HCT116 (cell line): ENCODE measurements at regions not wholly inside any gene's neighbourhood (a gene's known extent, or its start where the extent isn't known, plus 50 kb on each side); places are given as distances from the start of the nearest gene placed in this dataset.

ENCODE experiments used
- ATAC-seq: fragments of 200-7000 bp; cut with Tn5 transposase; 2 replicates; pipeline ENCODE4 v1.9.1; 2020; ENCODE audit warnings: mild to moderate bottlenecking, moderate library complexity
- BruUV-seq: library from RNA; stranded (reverse); fragments of 400-500 nt; replicated peaks from 2 replicates; lab custom pipeline; 2021; lab: Mats Ljungman, UMichigan
- CTCF ChIA-PET: fragments of 300-600 bp; sonication (Branson Sonifier 250); formaldehyde crosslinking; loops from one replicate; lab custom pipeline; 2021; ENCODE audit warnings: antibody characterized with exemption; lab: Charles Lee
- POLR2A ChIA-PET: fragments of 300-600, 350-600 bp; sonication (Branson Sonifier 250); formaldehyde crosslinking; loops from one replicate; lab custom pipeline; 2021; ENCODE audit warnings: antibody characterized with exemption; lab: Charles Lee
- RAD21 ChIA-PET, 2 experiments: fragments of 300-600 bp; sonication (Branson Sonifier 250); formaldehyde crosslinking; loops; one replicate each; lab custom pipeline; 2023; ENCODE audit warnings: low total read pairs in 2 of 2; ENCODE audit not compliant: uncharacterized antibody in 2 of 2, unreplicated experiment in 2 of 2, low non-redundant PET in 1 of 2; lab: Charles Lee
- DNase-seq: peaks from one replicate; pipeline ENCODE4 v3.0.0-alpha.2; 2010; ENCODE audit warnings: low read depth, low spot score
- H2AFZ ChIP-seq: fragments of 200-600 bp; shearing (Covaris generic), sonication (generic); 2 replicates; pipeline ENCODE4 v1.6.1; 2017; ENCODE audit warnings: low read depth, mixed run types, mixed read lengths, antibody characterized with exemption, low read length; ENCODE audit not compliant: poor library complexity, severe bottlenecking
- H3K27ac ChIP-seq: 2 replicates; pipeline ENCODE4 v1.5.1; 2012; ENCODE audit warnings: low read depth, low read length
- H3K27me3 ChIP-seq: fragments of 200-600 bp; sonication (generic); 2 replicates; pipeline ENCODE4 v1.6.1; 2016; ENCODE audit warnings: mixed run types, low read length, mixed read lengths; ENCODE audit not compliant: insufficient read depth
- H3K36me3 ChIP-seq, 2 experiments: fragments of 200-500 bp in 1 of 2; fragments of 200-600 bp in 1 of 2; sonication (Bioruptor generic) in 1 of 2; sonication (generic) in 1 of 2; 2 replicates each; pipeline versions ENCODE4 v1.5.1 to v1.6.1; 2014 to 2016; ENCODE audit warnings: low read length in 2 of 2, inconsistent platforms in 1 of 2, mixed read lengths in 1 of 2, mixed run types in 1 of 2; ENCODE audit not compliant: insufficient read depth in 2 of 2, control insufficient read depth in 1 of 2
- H3K4me1 ChIP-seq, 2 experiments: fragments of 200-600 bp in 1 of 2; sonication (generic) in 1 of 2; 2 replicates each; pipeline versions ENCODE4 v1.5.1 to v1.6.1; 2012 to 2017; ENCODE audit warnings: low read length in 2 of 2, inconsistent platforms in 1 of 2, mild to moderate bottlenecking in 1 of 2, mixed read lengths in 1 of 2, mixed run types in 1 of 2, moderate library complexity in 1 of 2; ENCODE audit not compliant: insufficient read depth in 2 of 2, control insufficient read depth in 1 of 2
- H3K4me2 ChIP-seq: fragments of 200-600 bp; sonication (generic); 2 replicates; pipeline ENCODE4 v1.6.1; 2017; ENCODE audit warnings: mixed run types, low read length, mixed read lengths
- H3K4me3 ChIP-seq, 2 experiments: fragments of 200-600 bp in 1 of 2; sonication (generic) in 1 of 2; replicated peaks in 1 of 2; 2 replicates each; pipeline ENCODE4 v1.5.1; 2011 to 2016; ENCODE audit warnings: low read length in 2 of 2, control low read depth in 1 of 2, low read depth in 1 of 2, mild to moderate bottlenecking in 1 of 2, mixed read lengths in 1 of 2, mixed run types in 1 of 2
- H3K79me2 ChIP-seq: fragments of 200-600 bp; sonication (generic); 2 replicates; pipeline ENCODE4 v1.6.1; 2017; ENCODE audit warnings: mild to moderate bottlenecking, mixed run types, low read length, moderate library complexity, mixed read lengths; ENCODE audit not compliant: insufficient read depth
- H3K9ac ChIP-seq: fragments of 200-600 bp; sonication (generic); 2 replicates; pipeline ENCODE4 v1.6.1; 2016; ENCODE audit warnings: low read length, mixed read lengths
- H3K9me2 ChIP-seq: fragments of 200-600 bp; sonication (generic), shearing (Covaris generic); 2 replicates; pipeline ENCODE4 v1.6.1; 2017; ENCODE audit warnings: mixed run types, mild to moderate bottlenecking, moderate library complexity; ENCODE audit not compliant: insufficient read depth
- H3K9me3 ChIP-seq, 2 experiments: fragments of 200-500 bp in 1 of 2; fragments of 200-600 bp in 1 of 2; sonication (Bioruptor generic) in 1 of 2; sonication (generic) in 1 of 2; 2 replicates each; pipeline ENCODE4 v1.6.1; 2014 to 2017; ENCODE audit warnings: low read length in 2 of 2, mixed read lengths in 2 of 2, inconsistent platforms in 1 of 2, low read depth in 1 of 2, mild to moderate bottlenecking in 1 of 2, mixed run types in 1 of 2, moderate library complexity in 1 of 2; ENCODE audit not compliant: control insufficient read depth in 1 of 2, insufficient read depth in 1 of 2
- H4K20me1 ChIP-seq: fragments of 200-600 bp; sonication (generic), shearing (Covaris generic); 2 replicates; pipeline ENCODE4 v1.6.1; 2017; ENCODE audit warnings: mixed run types, mild to moderate bottlenecking, moderate library complexity; ENCODE audit not compliant: insufficient read depth
- CBX3 ChIP-seq: IDR thresholded peaks from 2 replicates; pipeline ENCODE4 v1.6.1; 2012; ENCODE audit warnings: low read depth
- ELF1 ChIP-seq: IDR thresholded peaks from 2 replicates; pipeline ENCODE4 v1.6.1; 2012; ENCODE audit warnings: low read depth, borderline replicate concordance
- EZH2 ChIP-seq: fragments of 200-600 bp; sonication (generic); IDR thresholded peaks from 2 replicates; pipeline ENCODE4 v1.6.1; 2017; ENCODE audit warnings: antibody characterized with exemption, mixed run types
- FOSL1 ChIP-seq: IDR thresholded peaks from 2 replicates; pipeline ENCODE4 v1.6.1; 2012; ENCODE audit warnings: low read depth
- POLR2AphosphoS5 ChIP-seq: IDR thresholded peaks from 2 replicates; pipeline ENCODE4 v1.6.1; 2011; ENCODE audit warnings: mild to moderate bottlenecking, low read depth, low read length, moderate library complexity
- RAD21 ChIP-seq: IDR thresholded peaks from 2 replicates; pipeline ENCODE4 v1.6.1; 2012; ENCODE audit warnings: low read depth, mild to moderate bottlenecking
- SIN3A ChIP-seq: IDR thresholded peaks from 2 replicates; pipeline ENCODE4 v1.6.1; 2012; ENCODE audit warnings: low read depth
- SP1 ChIP-seq: IDR thresholded peaks from 2 replicates; pipeline ENCODE4 v1.6.1; 2012; ENCODE audit warnings: low read depth
- TCF7L2 ChIP-seq: IDR thresholded peaks from 2 replicates; pipeline ENCODE4 v1.7.0; 2011; ENCODE audit warnings: borderline replicate concordance, inconsistent platforms; ENCODE audit not compliant: insufficient read depth, insufficient read length; ENCODE audit errors: extremely low read depth
- ZNF274 ChIP-seq: fragments of 200-500 bp; sonication (Bioruptor generic); IDR thresholded peaks from 2 replicates; pipeline ENCODE4 v1.6.1; 2014; ENCODE audit warnings: mild to moderate bottlenecking, low read depth, low read length, inconsistent platforms
- intact Hi-C: fragments of 100-400 bp; cut with micrococcal nuclease; formaldehyde crosslinking; loops from 2 replicates; pipeline ENCODE4 v1.10.0; 2022
- TF ChIP-seq, protein P1 (sequence below): IDR thresholded peaks from 2 replicates; pipeline ENCODE4 v1.6.1; 2011; ENCODE audit warnings: mild to moderate bottlenecking, low read length, moderate library complexity; ENCODE audit not compliant: insufficient replicate concordance; ENCODE audit errors: extremely low read depth
- TF ChIP-seq, protein P2 (sequence below): IDR thresholded peaks from 2 replicates; pipeline ENCODE4 v1.6.1; 2012; ENCODE audit warnings: low read depth

DNA sequence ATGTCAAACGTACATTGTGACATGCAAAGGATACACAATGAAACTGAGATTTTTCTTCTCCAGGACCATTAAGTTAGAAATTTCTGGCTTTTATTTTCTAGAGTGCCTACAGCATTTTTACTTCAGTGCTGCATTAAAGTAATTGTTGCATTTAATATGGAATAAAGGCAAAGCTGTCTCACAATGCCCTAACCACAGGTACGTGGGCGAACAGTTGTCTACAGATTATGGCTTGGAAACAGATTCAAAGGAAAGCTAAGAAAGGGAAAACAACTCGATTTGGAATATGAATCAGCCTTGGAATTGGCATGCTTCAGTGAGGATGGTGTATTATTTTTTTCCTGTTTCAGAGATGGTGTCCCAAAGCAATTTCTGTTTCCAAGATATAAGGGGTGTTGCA, 79.1 kb upstream of the TUSC7 start (continued):
- TF ChIP-seq, protein P1, sequence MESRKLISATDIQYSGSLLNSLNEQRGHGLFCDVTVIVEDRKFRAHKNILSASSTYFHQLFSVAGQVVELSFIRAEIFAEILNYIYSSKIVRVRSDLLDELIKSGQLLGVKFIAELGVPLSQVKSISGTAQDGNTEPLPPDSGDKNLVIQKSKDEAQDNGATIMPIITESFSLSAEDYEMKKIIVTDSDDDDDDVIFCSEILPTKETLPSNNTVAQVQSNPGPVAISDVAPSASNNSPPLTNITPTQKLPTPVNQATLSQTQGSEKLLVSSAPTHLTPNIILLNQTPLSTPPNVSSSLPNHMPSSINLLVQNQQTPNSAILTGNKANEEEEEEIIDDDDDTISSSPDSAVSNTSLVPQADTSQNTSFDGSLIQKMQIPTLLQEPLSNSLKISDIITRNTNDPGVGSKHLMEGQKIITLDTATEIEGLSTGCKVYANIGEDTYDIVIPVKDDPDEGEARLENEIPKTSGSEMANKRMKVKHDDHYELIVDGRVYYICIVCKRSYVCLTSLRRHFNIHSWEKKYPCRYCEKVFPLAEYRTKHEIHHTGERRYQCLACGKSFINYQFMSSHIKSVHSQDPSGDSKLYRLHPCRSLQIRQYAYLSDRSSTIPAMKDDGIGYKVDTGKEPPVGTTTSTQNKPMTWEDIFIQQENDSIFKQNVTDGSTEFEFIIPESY: no peak
- no peak for TF ChIP-seq SIN3A
- TF ChIP-seq ELF1: no peak
- TF ChIP-seq TCF7L2: no peak
- TF ChIP-seq SP1: no peak
- no peak for TF ChIP-seq RAD21
- TF ChIP-seq ZNF274: no peak

DNA sequence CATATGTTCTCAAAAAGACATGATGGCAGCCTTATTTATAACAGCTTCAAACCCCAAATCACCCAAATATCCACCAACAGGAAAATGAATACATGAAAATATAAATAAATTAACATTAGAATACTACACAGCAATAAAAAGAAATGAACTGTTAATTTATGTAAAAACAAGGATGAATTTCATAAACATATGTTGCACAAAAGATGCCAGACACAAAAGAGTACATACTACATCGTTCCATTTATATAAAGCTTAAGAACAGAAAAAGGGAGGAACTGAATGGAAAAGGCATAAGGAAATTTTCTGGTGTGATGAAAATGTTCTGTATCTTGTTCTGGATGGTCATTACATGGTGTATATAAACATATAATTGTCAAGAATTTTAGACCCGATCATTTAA, 69.9 kb upstream of the TUSC7 start:
- H3K27me3 ChIP-seq: no peaks in the 10 kb centered on the region
- H3K4me3 ChIP-seq: no peak overlapping the region
- POLR2A ChIA-PET: no interaction called here
- intact Hi-C loops: no loop called here
- no peak overlapping the region for H3K4me2 ChIP-seq
- ATAC-seq (no peak), DNase-seq (no peak)
- no peak overlapping the region for H3K27ac ChIP-seq
- no TSS peak for BruUV-seq
- no peaks in the 10 kb centered on the region for H3K9me3 ChIP-seq
- no peaks in the 10 kb centered on the region for H3K36me3 ChIP-seq
- H3K9me2 ChIP-seq: no peaks in the 10 kb centered on the region
- TF ChIP-seq SIN3A (no peak), POLR2AphosphoS5 (no peak), CBX3 (no peak), EZH2 (no peak), RAD21 (no peak), FOSL1 (no peak), ELF1 (no peak), SP1 (no peak)
- TF ChIP-seq, protein P1: no peak
- TF ChIP-seq, protein P2, sequence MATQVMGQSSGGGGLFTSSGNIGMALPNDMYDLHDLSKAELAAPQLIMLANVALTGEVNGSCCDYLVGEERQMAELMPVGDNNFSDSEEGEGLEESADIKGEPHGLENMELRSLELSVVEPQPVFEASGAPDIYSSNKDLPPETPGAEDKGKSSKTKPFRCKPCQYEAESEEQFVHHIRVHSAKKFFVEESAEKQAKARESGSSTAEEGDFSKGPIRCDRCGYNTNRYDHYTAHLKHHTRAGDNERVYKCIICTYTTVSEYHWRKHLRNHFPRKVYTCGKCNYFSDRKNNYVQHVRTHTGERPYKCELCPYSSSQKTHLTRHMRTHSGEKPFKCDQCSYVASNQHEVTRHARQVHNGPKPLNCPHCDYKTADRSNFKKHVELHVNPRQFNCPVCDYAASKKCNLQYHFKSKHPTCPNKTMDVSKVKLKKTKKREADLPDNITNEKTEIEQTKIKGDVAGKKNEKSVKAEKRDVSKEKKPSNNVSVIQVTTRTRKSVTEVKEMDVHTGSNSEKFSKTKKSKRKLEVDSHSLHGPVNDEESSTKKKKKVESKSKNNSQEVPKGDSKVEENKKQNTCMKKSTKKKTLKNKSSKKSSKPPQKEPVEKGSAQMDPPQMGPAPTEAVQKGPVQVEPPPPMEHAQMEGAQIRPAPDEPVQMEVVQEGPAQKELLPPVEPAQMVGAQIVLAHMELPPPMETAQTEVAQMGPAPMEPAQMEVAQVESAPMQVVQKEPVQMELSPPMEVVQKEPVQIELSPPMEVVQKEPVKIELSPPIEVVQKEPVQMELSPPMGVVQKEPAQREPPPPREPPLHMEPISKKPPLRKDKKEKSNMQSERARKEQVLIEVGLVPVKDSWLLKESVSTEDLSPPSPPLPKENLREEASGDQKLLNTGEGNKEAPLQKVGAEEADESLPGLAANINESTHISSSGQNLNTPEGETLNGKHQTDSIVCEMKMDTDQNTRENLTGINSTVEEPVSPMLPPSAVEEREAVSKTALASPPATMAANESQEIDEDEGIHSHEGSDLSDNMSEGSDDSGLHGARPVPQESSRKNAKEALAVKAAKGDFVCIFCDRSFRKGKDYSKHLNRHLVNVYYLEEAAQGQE: no peak
- CTCF ChIA-PET: no interaction called here
- H4K20me1 ChIP-seq: no peaks in the 10 kb centered on the region
- no peaks in the 10 kb centered on the region for H3K4me1 ChIP-seq
- H3K9ac ChIP-seq: no peak overlapping the region
- RAD21 ChIA-PET: no interaction called here
- H2AFZ ChIP-seq: no peak overlapping the region
- H3K79me2 ChIP-seq: no peaks in the 10 kb centered on the region
